IPS DF 6.9 (cell line): ENCODE measurements at regions not wholly inside any gene's neighbourhood (a gene's known extent, or its start where the extent isn't known, plus 50 kb on each side); places are given as distances from the start of the nearest gene placed in this dataset.

Experiments
- DNase-seq: peaks from one replicate; pipeline ENCODE4 v3.0.0-alpha.2; 2013; ENCODE audit warnings: low read depth, low spot score
- H3K27ac ChIP-seq: one replicate; pipeline ENCODE4 v1.5.1; 2013; ENCODE audit warnings: low read length, control low read depth
- H3K27me3 ChIP-seq: 2 replicates; pipeline ENCODE4 v1.6.1; 2013; ENCODE audit warnings: mild to moderate bottlenecking, low read length; ENCODE audit not compliant: control insufficient read depth, insufficient read depth
- H3K36me3 ChIP-seq: 2 replicates; pipeline ENCODE4 v1.6.1; 2013; ENCODE audit warnings: low read length; ENCODE audit not compliant: control insufficient read depth, insufficient read depth
- H3K4me1 ChIP-seq: 2 replicates; pipeline ENCODE4 v1.6.1; 2013; ENCODE audit warnings: low read length; ENCODE audit not compliant: control insufficient read depth, insufficient read depth
- H3K4me3 ChIP-seq: 2 replicates; pipeline ENCODE4 v1.5.1; 2013; ENCODE audit warnings: mild to moderate bottlenecking, low read length
- H3K9me3 ChIP-seq: 2 replicates; pipeline ENCODE4 v1.6.1; 2013; ENCODE audit warnings: low read length, inconsistent platforms; ENCODE audit not compliant: control insufficient read depth, insufficient read depth
- WGBS: extraction: QIAGEN DNeasy Blood & Tissue Kit; methylation state at CpG from one replicate; pipeline ENCODE4 v1.1.7; 2013; ENCODE audit warnings: mixed read lengths, missing lambda C conversion rate; ENCODE audit not compliant: insufficient read length, insufficient coverage; 5-methylcytosine and 5-hydroxymethylcytosine counted together

- no CpG with 5 or more reads among the region's 15 CpGs for WGBS
- Histone ChIP-seq H3K27ac (no peak overlapping the region), H3K27me3 (no peaks in the 10 kb centered on the region), H3K4me1 (no peaks in the 10 kb centered on the region), H3K4me3 (no peak overlapping the region), H3K9me3 (no peaks in the 10 kb centered on the region), H3K36me3 (no peaks in the 10 kb centered on the region)
- DNase-seq = no peak
These were observed 65.5 kb upstream of the DPYD start for GRCh38 chr1:97986041-97987005.

- H3K27me3 ChIP-seq = no peaks in the 10 kb centered on the region
- no peaks in the 10 kb centered on the region for H3K9me3 ChIP-seq
- no peak overlapping the region for H3K27ac ChIP-seq
- H3K36me3 ChIP-seq = no peaks in the 10 kb centered on the region
- no peaks in the 10 kb centered on the region for H3K4me1 ChIP-seq
- no CpG with 5 or more reads among the region's 2 CpGs for WGBS
- no peak for DNase-seq
- no peak overlapping the region for H3K4me3 ChIP-seq
These were observed 62.3 kb upstream of the DPYD start for GRCh38 chr1:97983126-97983525.

DNA sequence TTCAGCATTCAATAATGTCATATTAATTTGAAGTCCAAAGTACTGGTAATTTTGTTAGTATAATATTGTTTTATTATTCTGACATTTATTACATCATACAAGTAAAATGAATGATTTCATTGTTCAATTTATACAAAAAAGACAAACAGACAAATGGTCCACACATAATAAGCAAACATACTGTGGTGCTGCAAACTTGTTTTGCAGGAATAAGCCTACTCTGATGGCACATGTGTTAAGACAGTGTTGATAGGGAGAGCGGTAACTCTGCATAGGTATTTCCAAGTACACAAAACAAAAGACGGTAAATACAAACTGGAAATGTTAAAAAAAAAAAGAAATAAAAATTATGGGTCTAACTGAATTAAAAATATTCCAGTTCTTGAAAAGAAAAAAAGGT is 59.7 kb upstream of the DPYD start:
- Histone ChIP-seq H3K36me3 (no peaks in the 10 kb centered on the region), H3K4me1 (no peaks in the 10 kb centered on the region), H3K4me3 (no peak overlapping the region), H3K27ac (no peak overlapping the region), H3K9me3 (no peaks in the 10 kb centered on the region), H3K27me3 (no peaks in the 10 kb centered on the region)
- DNase-seq = no peak
- WGBS = no CpG with 5 or more reads among the region's 2 CpGs

DNA sequence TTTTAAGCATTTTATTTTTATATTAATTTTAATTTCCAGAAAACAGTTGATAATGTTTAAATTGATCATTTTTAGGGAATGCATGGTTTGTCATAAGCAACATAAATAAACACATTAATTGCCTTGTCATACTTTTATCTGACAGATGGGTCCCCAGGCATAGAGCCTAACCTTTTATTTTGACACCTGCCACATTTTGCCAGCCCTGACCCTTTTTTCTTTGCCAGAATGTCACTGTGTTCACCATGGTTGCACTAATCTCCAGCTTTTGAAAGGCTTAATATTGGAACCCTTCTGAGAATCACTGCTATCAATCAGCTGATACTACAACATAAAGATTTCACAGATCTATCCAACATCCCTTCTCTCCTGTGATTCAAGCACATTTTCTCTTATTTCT is 56.0 kb upstream of the DPYD start:
- DNase-seq = no peak
- Histone ChIP-seq H3K9me3 (no peaks in the 10 kb centered on the region), H3K27me3 (no peaks in the 10 kb centered on the region), H3K4me1 (no peaks in the 10 kb centered on the region), H3K27ac (no peak overlapping the region), H3K36me3 (no peaks in the 10 kb centered on the region), H3K4me3 (no peak overlapping the region)
